GM10266 (cell line): ENCODE measurements at regions not wholly inside any gene's neighbourhood (a gene's known extent, or its start where the extent isn't known, plus 50 kb on each side); places are given as distances from the start of the nearest gene placed in this dataset.

ENCODE experiments used
- DNase-seq: peaks from one replicate; pipeline ENCODE4 v3.0.0; 2012; ENCODE audit errors: extremely low spot score
- TF ChIP-seq, protein P1 (sequence below): IDR thresholded peaks from 2 replicates; pipeline ENCODE4 v1.5.1; 2012; ENCODE audit warnings: mild to moderate bottlenecking, low read depth; ENCODE audit not compliant: control insufficient read depth, insufficient read depth; ENCODE audit errors: missing control alignments

DNA sequence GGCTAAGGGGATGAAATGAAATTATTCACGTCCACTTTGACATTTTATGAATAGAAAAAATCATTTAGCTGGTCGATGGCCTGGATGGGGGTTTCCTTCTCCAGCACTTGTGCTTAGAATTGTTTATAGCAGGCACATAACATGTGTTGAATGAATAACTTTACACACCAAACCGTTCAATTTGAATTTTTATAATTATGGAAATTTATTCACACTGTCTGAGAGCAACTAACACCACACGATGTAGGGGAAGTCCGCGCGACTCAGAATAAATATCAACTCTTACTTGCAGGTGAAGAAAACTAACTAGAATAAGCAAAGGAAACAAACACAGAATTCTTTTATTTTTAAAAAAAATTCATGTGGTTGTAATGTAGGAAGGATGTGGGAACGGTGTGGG, 81.3 kb downstream of the MINAR1 start:
- DNase-seq: no peak
- TF ChIP-seq, protein P1, sequence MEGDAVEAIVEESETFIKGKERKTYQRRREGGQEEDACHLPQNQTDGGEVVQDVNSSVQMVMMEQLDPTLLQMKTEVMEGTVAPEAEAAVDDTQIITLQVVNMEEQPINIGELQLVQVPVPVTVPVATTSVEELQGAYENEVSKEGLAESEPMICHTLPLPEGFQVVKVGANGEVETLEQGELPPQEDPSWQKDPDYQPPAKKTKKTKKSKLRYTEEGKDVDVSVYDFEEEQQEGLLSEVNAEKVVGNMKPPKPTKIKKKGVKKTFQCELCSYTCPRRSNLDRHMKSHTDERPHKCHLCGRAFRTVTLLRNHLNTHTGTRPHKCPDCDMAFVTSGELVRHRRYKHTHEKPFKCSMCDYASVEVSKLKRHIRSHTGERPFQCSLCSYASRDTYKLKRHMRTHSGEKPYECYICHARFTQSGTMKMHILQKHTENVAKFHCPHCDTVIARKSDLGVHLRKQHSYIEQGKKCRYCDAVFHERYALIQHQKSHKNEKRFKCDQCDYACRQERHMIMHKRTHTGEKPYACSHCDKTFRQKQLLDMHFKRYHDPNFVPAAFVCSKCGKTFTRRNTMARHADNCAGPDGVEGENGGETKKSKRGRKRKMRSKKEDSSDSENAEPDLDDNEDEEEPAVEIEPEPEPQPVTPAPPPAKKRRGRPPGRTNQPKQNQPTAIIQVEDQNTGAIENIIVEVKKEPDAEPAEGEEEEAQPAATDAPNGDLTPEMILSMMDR: no peak

DNA sequence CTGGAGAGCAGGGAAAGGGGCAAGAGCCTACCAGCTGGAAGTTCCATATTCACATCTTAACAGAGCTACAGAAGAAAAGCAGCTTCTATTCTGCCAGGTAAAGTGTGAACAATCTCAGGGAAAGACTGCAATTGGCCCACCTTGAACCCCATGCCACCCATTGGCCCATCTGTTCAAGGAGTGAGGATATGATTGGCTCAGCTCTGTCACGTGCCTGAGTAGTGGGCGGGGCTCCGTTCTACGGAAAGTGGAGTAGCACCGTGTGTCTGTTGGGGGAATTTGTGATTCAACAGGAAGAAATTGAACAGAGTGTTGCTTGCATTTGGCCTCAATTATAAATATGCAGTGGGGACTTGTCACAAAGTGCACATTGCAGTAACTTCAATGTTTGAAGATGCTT, 81.8 kb downstream of the MINAR1 start:
- TF ChIP-seq, protein P1: no peak

DNA sequence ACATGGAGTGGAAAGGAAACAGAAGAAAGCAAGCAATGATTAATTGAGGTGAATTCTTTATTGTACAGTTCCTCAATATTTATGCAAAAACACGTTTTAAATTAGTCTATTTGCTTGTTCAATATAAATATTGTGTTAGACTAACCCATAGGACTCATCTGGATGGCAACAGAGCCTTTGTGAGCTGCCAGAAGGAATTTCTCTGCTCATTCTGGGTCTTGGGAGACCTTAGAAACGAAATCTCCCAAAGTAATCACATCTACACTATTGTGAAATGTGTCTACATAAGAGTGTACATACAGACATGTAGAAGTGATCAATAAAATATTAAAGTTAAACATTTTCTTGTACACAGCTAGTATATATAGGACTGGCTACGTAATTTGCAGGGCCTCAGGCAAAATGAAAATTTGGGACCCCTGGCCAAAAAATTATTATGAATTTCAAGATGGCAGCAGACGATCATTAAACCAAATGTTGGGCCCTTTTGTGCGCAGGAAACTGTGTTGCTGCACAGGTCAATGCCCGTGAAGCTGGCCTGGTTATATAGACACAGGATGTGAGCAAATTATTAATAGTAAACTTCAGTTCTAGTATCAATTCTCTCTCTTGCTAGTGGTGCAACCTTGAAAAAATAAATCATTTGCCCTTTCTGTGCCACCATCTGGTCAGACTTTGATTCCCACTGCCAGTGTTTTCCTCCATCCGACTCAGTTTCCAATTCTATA, 83.3 kb downstream of the MINAR1 start:
- TF ChIP-seq, protein P1: no peak

More for the DNA sequence above, 81.8 kb downstream of the MINAR1 start:
- no peak for DNase-seq

DNA sequence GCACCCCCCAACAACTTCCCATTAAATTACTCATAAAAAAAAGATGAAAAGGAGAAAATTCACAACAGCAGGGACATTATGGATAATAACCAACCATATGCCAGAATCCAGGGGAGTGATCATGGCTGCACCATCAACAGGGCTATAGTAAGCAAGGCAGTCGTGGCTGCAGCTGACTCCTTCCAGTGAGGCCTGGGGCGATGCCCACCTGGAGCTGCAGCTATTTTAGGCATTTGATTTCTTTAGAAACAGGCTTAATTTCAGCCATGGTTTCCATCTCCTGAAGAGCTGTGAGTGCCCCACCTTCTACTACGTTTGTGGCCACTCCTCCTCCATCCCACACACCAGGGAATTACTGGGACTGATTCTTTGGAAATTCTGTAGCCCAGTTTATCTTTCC, 84.0 kb downstream of the MINAR1 start:
- TF ChIP-seq, protein P1: no peak
- no peak for DNase-seq

More for the DNA sequence above, 83.3 kb downstream of the MINAR1 start:
- no peak for DNase-seq

DNA sequence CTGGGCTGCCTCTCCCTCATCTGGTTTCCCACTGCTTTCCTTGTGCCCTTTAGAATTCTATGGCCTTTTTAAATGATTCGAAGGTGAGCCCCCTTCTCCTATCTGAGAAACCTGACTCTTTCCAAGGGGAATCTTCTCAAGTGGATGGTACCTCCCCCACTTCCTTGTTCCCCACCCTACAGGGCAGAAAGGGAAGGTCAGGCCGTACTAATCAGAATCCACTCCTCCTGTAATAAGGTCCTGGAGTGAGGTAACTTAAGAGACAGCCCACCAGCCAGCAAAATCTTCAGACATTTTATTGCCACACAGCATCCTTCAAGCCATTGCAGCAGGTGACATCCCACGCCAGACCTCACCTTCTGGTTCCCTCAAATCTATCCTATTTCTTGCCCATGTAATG, 84.5 kb downstream of the MINAR1 start:
- TF ChIP-seq, protein P1: no peak
- DNase-seq: no peak

DNA sequence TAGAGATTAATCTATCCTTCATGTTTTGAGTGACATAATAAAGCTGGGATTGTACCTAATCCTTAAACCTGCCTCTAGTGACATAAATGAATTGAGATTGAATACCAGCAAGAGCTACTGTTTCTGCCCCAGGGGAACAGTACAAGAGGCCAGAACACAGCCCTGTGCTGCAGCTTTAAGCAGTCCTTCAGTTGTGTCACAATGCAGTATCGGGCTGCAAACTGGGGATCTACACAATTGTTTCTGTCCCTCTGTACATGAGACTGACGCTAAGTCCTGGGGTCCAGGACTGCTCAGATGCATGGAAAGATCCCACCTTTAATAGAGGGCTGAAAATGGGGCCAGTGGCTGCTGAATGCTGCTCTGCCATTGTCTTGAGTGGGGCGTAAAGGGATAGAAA, 87.5 kb downstream of the MINAR1 start:
- no peak for DNase-seq
- TF ChIP-seq, protein P1: no peak

DNA sequence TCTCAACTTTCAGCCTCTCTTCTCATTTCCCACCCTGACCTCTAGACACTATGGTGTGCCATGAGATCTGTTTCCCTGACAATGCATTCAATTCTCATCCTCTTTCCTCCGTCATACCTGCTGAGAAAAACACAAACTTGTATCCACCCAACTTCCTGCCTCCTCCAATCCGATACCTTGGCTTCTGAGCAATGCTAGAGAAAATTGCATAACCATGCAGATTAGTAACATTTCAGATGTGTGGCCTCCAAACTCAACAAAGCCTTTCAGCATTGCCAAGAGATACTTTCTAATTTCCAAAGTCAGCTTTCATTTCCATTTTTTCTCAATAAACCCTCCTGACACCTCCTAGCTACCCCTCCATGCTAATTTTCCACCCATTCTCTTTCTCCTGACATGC, 88.5 kb downstream of the MINAR1 start:
- TF ChIP-seq, protein P1: no peak
- DNase-seq: no peak
